ENCODE measurements at regions not wholly inside any gene's neighbourhood (a gene's known extent, or its start where the extent isn't known, plus 50 kb on each side); places are given as distances from the start of the nearest gene placed in this dataset.

DNA sequence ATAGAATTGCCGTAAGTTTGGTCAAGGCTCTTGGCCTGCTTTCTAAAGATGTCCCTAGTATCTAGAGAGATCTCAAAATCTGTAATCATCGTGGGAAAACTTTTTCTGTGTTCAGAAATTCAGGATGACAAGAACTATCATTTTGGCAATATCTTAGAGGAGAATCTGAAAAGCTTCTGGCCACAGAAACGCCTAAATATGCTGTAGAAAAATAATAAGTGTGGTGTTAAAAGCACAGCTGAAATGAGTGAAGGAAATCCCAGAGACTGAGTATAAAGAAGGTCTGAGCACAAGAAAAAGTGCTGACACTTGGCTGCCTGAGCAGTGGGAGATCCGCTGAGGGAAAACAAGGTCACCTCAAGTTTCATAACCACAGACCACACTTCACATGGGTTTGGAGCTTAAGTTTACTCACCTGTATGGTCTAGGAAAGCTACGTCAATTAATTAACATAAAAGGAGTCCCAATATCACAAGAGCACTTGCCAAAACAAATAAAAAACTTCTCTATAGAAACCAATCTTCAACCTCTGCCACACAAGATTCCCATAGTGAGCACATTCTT, 235.2 kb upstream of the IRF2BP2 start (continued):
- no peak for TF ChIP-seq ZNF501 (tag by site-specific recombination; IDR thresholded peaks at IDR 0.05)

DNA sequence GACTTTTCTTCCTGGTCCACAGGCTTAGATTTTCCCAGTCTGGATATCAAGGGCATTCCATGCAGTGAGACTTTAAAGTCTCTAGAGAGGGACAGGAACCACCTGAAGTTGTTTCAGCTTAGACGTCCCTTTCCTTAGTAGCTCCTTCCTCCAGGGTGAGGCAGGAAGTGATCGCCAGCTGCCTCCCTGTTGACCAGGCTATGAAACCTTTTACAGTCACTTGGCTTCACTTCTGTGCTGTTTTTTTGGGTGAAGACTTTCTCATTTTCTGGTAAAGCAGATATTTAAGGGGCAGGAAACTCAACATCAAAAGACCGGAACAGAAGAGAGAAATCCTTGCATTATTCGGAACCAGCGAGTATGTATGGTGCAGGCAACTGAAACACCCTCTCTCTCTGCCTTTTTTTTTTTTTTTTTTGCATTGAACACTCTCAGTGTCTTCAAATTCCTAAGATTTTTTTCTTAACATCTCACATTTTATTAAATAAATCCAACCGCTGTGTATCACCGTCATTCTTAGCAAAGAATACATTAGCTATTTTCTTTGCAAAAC, 234.6 kb upstream of the IRF2BP2 start:
- ChIA-PET POLR2A (interaction anchor here (0.5 kb wide), 1 partner anchor 206 kb away, joined by 3 read pairs; no protein-coding TSS in a partner anchor), CTCF (no interaction called here)
- Histone ChIP-seq H3K36me3 (ENCODE audit: control insufficient read depth in 2 of 2, insufficient read depth in 1 of 2, low read length in 2 of 2) (no peaks in the 10 kb centered on the region), H3K9me3 (ENCODE audit: control insufficient read depth, insufficient read depth, low read depth, low read length) (no peaks in the 10 kb centered on the region), H3K4me1 (ENCODE audit: control insufficient read depth, insufficient read depth, low read length) (peaks cover 10% of the 10 kb centered on the region; the same call in 1 of the 2 replicates), H3K27ac (ENCODE audit: extremely low read depth, low read depth, low read length) (no peak overlapping the region), H3K4me3 (ENCODE audit: low read depth, low read length) (no peak overlapping the region)
- TF ChIP-seq ZNF10 (tag by site-specific recombination; IDR thresholded peaks at IDR 0.05) (no peak), ZNF776 (tag by site-specific recombination; IDR thresholded peaks at IDR 0.05; ENCODE audit: borderline replicate concordance) (no peak), ZNF155 (tag by site-specific recombination; IDR thresholded peaks at IDR 0.05) (no peak), FEZF1 (tag by site-specific recombination; IDR thresholded peaks at IDR 0.05) (no peak), ZIC2 (tag by site-specific recombination; IDR thresholded peaks at IDR 0.05) (no peak), ZNF302 (tag by site-specific recombination; IDR thresholded peaks at IDR 0.05; ENCODE audit: low read depth) (no peak), PRDM1 (tag by site-specific recombination; IDR thresholded peaks at IDR 0.05) (no peak), ZNF416 (tag by site-specific recombination; IDR thresholded peaks at IDR 0.05) (no peak), ZNF791 (tag by site-specific recombination; IDR thresholded peaks at IDR 0.05) (no peak), ZNF664 (tag by site-specific recombination; IDR thresholded peaks at IDR 0.05) (no peak)
- TF ChIP-seq, protein P1, sequence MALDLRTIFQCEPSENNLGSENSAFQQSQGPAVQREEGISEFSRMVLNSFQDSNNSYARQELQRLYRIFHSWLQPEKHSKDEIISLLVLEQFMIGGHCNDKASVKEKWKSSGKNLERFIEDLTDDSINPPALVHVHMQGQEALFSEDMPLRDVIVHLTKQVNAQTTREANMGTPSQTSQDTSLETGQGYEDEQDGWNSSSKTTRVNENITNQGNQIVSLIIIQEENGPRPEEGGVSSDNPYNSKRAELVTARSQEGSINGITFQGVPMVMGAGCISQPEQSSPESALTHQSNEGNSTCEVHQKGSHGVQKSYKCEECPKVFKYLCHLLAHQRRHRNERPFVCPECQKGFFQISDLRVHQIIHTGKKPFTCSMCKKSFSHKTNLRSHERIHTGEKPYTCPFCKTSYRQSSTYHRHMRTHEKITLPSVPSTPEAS (tag by site-specific recombination; IDR thresholded peaks at IDR 0.05), result no peak

DNA sequence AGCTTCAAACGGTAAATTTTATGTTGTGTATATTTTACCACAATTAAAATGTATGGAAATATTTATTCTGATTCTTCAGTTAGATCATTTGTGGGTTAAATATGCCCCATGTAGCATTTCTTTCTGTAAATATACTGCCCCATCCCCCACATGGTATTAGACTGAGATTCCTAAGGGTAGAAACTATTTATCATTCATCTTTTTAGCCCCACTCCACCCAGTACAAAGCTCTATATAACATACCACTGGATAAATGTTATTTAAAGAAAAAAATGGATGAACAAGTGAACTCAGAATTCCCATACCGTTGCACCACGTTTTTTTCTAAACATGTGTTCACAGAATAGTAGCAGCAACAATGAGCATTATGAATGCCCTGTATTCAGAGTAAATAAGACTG, 234.0 kb upstream of the IRF2BP2 start:
- Histone ChIP-seq H3K27ac (ENCODE audit: extremely low read depth, low read depth, low read length) (no peak overlapping the region), H3K4me3 (ENCODE audit: low read depth, low read length) (no peak overlapping the region), H3K4me1 (ENCODE audit: control insufficient read depth, insufficient read depth, low read length) (peaks cover 10% of the 10 kb centered on the region; the same call in 1 of the 2 replicates), H3K36me3 (ENCODE audit: control insufficient read depth in 2 of 2, insufficient read depth in 1 of 2, low read length in 2 of 2) (no peaks in the 10 kb centered on the region), H3K9me3 (ENCODE audit: control insufficient read depth, insufficient read depth, low read depth, low read length) (no peaks in the 10 kb centered on the region)
- ChIA-PET CTCF (no interaction called here), POLR2A (no interaction called here)
- TF ChIP-seq IKZF3 (tag by site-specific recombination; IDR thresholded peaks at IDR 0.05) (no peak), ZNF184 (tag by site-specific recombination; IDR thresholded peaks at IDR 0.05) (no peak), MYNN (tag by site-specific recombination; IDR thresholded peaks at IDR 0.05; ENCODE audit: borderline replicate concordance) (no peak), ZNF707 (tag by site-specific recombination; IDR thresholded peaks at IDR 0.05) (no peak), ZNF10 (tag by site-specific recombination; IDR thresholded peaks at IDR 0.05) (no peak), ZNF48 (tag by site-specific recombination; IDR thresholded peaks at IDR 0.05) (no peak), ZBTB7A (tag by site-specific recombination; IDR thresholded peaks at IDR 0.05; ENCODE audit: low read depth) (no peak), HOXD13 (CRISPR knock-in tag; IDR thresholded peaks at IDR 0.05; ENCODE audit: borderline replicate concordance) (no peak), ZNF785 (tag by site-specific recombination; IDR thresholded peaks at IDR 0.05) (no peak), ZNF571 (tag by site-specific recombination; IDR thresholded peaks at IDR 0.05) (no peak), YY1 (tag by site-specific recombination; IDR thresholded peaks at IDR 0.05) (no peak), ZNF366 (tag by site-specific recombination; conservative IDR thresholded peaks at IDR 0.05) (no peak), GLI2 (tag by site-specific recombination; IDR thresholded peaks at IDR 0.05; ENCODE audit: borderline replicate concordance, low read depth) (no peak)
- TF ChIP-seq, protein P2, sequence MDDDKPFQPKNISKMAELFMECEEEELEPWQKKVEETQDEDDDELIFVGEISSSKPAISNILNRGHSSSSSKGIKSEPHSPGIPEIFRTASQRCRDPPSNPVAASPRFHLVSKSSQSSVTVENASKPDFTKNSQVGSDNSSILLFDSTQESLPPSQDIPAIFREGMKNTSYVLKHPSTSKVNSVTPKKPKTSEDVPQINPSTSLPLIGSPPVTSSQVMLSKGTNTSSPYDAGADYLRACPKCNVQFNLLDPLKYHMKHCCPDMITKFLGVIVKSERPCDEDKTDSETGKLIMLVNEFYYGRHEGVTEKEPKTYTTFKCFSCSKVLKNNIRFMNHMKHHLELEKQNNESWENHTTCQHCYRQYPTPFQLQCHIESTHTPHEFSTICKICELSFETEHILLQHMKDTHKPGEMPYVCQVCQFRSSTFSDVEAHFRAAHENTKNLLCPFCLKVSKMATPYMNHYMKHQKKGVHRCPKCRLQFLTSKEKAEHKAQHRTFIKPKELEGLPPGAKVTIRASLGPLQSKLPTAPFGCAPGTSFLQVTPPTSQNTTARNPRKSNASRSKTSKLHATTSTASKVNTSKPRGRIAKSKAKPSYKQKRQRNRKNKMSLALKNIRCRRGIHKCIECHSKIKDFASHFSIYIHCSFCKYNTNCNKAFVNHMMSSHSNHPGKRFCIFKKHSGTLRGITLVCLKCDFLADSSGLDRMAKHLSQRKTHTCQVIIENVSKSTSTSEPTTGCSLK (tag by site-specific recombination; IDR thresholded peaks at IDR 0.05), result no peak
- TF ChIP-seq, protein P3, sequence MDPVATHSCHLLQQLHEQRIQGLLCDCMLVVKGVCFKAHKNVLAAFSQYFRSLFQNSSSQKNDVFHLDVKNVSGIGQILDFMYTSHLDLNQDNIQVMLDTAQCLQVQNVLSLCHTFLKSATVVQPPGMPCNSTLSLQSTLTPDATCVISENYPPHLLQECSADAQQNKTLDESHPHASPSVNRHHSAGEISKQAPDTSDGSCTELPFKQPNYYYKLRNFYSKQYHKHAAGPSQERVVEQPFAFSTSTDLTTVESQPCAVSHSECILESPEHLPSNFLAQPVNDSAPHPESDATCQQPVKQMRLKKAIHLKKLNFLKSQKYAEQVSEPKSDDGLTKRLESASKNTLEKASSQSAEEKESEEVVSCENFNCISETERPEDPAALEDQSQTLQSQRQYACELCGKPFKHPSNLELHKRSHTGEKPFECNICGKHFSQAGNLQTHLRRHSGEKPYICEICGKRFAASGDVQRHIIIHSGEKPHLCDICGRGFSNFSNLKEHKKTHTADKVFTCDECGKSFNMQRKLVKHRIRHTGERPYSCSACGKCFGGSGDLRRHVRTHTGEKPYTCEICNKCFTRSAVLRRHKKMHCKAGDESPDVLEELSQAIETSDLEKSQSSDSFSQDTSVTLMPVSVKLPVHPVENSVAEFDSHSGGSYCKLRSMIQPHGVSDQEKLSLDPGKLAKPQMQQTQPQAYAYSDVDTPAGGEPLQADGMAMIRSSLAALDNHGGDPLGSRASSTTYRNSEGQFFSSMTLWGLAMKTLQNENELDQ (tag by site-specific recombination; IDR thresholded peaks at IDR 0.05; ENCODE audit: low read depth), result no peak
- TF ChIP-seq, protein P4, sequence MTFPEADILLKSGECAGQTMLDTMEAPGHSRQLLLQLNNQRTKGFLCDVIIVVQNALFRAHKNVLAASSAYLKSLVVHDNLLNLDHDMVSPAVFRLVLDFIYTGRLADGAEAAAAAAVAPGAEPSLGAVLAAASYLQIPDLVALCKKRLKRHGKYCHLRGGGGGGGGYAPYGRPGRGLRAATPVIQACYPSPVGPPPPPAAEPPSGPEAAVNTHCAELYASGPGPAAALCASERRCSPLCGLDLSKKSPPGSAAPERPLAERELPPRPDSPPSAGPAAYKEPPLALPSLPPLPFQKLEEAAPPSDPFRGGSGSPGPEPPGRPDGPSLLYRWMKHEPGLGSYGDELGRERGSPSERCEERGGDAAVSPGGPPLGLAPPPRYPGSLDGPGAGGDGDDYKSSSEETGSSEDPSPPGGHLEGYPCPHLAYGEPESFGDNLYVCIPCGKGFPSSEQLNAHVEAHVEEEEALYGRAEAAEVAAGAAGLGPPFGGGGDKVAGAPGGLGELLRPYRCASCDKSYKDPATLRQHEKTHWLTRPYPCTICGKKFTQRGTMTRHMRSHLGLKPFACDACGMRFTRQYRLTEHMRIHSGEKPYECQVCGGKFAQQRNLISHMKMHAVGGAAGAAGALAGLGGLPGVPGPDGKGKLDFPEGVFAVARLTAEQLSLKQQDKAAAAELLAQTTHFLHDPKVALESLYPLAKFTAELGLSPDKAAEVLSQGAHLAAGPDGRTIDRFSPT (tag by site-specific recombination; IDR thresholded peaks at IDR 0.05), result no peak

All from HEK293 (cell line).